Upper lobe of left lung (tissue), 4 donors: ENCODE measurements at regions not wholly inside any gene's neighbourhood (a gene's known extent, or its start where the extent isn't known, plus 50 kb on each side); places are given as distances from the start of the nearest gene placed in this dataset.

Experiments
- CTCF ChIP-seq, 6 experiments: fragments of 450-650 bp in 4 of 6; fragments of 200-600 bp in 2 of 6; sonication (generic) in 2 of 6; IDR thresholded peaks; one replicate each; pipeline ENCODE4 v1.5.1; 2016 to 2019; ENCODE audit warnings: antibody characterized with exemption in 6 of 6
- POLR2AphosphoS5 ChIP-seq, 2 donors: sonication (generic); formaldehyde crosslinking; IDR thresholded peaks; one replicate each; pipeline ENCODE4 v1.5.1; 2017; ENCODE audit warnings: antibody characterized with exemption in 2 of 2

GRCh38 chr7:51824050-51824449 lies 507.4 kb upstream of the COBL start:
- TF ChIP-seq CTCF (IDR thresholded peaks at IDR 0.05) (no peak), POLR2AphosphoS5 (IDR thresholded peaks at IDR 0.05) (no peak)
